ENCODE measurements at regions not wholly inside any gene's neighbourhood (a gene's known extent, or its start where the extent isn't known, plus 50 kb on each side); places are given as distances from the start of the nearest gene placed in this dataset.
"Not testable (repeated sequence)": the region's sequence is repeated elsewhere in the genome, so short reads cannot be mapped to it uniquely, and the experiment has no call there.

GRCh38 chr12:24507827-24508226, 441.1 kb downstream of the BCAT1 start:
- no peak for DNase-seq (ENCODE audit: low spot score)

GRCh38 chr12:24505366-24506015, 443.4 kb downstream of the BCAT1 start:
- no peak for DNase-seq (ENCODE audit: low spot score)

- not testable (repeated sequence) for DNase-seq (ENCODE audit: low spot score)
Measured at GRCh38 chr12:24503477-24503876, 445.4 kb downstream of the BCAT1 start.

GRCh38 chr12:24500831-24501230, 448.1 kb downstream of the BCAT1 start:
- no peak for DNase-seq (ENCODE audit: low spot score)

GRCh38 chr12:24500421-24500820, 448.5 kb downstream of the BCAT1 start:
- DNase-seq (ENCODE audit: low spot score), result no peak

GRCh38 chr12:24499151-24500146, 449.5 kb downstream of the BCAT1 start:
- no peak for DNase-seq (ENCODE audit: low spot score)

GRCh38 chr12:24496755-24497154, 452.1 kb downstream of the BCAT1 start:
- DNase-seq (ENCODE audit: low spot score), result no peak

GRCh38 chr12:24494401-24494800, 454.5 kb downstream of the BCAT1 start:
- no peak for DNase-seq (ENCODE audit: low spot score)

- no peak for DNase-seq (ENCODE audit: low spot score)
Measured at GRCh38 chr12:24491968-24492367, 456.9 kb downstream of the BCAT1 start.

GRCh38 chr12:24489939-24490338, 459.0 kb downstream of the BCAT1 start:
- DNase-seq (ENCODE audit: low spot score), result no peak

- DNase-seq (ENCODE audit: low spot score), result no peak
Measured at GRCh38 chr12:24488906-24489619, 459.8 kb downstream of the BCAT1 start.

GRCh38 chr12:24488091-24488596, 460.8 kb downstream of the BCAT1 start:
- DNase-seq (ENCODE audit: low spot score), result no peak

- DNase-seq (ENCODE audit: low spot score), result no peak
Measured at GRCh38 chr12:24487606-24488005, 461.3 kb downstream of the BCAT1 start.

- DNase-seq (ENCODE audit: low spot score), result no peak
Measured at GRCh38 chr12:24483732-24484131, 465.2 kb downstream of the BCAT1 start.

GRCh38 chr12:24482882-24483604, 465.9 kb downstream of the BCAT1 start:
- no peak for DNase-seq (ENCODE audit: low spot score)

GRCh38 chr12:24482044-24482443, 466.9 kb downstream of the BCAT1 start:
- DNase-seq (ENCODE audit: low spot score), result no peak

GRCh38 chr12:24480766-24481449, 468.0 kb downstream of the BCAT1 start:
- DNase-seq (ENCODE audit: low spot score), result no peak

- no peak for DNase-seq (ENCODE audit: low spot score)
Measured at GRCh38 chr12:24479131-24479530, 469.8 kb downstream of the BCAT1 start.

- no peak for DNase-seq (ENCODE audit: low spot score)
Measured at GRCh38 chr12:24478254-24478653, 470.6 kb downstream of the BCAT1 start.

- no peak for DNase-seq (ENCODE audit: low spot score)
Measured at GRCh38 chr12:24476310-24476709, 472.6 kb downstream of the BCAT1 start.

- DNase-seq (ENCODE audit: low spot score), result no peak
Measured at GRCh38 chr12:24475337-24475736, 473.6 kb downstream of the BCAT1 start.

Measured in putamen (tissue), 1 donor.